ENCODE measurements at regions not wholly inside any gene's neighbourhood (a gene's known extent, or its start where the extent isn't known, plus 50 kb on each side); places are given as distances from the start of the nearest gene placed in this dataset.
"Not testable (repeated sequence)": the region's sequence is repeated elsewhere in the genome, so short reads cannot be mapped to it uniquely, and the experiment has no call there.

DNA sequence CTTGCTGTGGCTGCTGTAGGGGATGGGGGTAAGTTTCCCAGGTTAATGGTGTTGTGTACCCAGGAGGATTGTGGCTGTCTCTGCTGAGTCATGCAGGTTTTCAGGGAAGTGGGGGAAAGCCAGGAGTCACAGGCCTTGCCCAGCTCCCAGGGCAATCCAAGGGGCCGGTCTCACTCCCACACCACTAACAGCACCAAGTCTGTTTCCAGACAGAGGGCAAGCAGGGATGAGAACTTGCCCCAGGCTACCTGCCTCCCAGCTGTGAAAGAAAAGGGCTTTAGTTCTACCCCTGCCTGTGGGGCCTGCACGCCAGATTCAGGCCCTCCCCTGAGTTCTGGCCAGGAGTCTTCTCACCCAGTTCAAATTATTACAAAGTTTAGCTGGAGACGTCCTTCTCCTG, 579.8 kb upstream of the ST8SIA4 start:
- no peak for DNase-seq (ENCODE audit: low read depth)

DNA sequence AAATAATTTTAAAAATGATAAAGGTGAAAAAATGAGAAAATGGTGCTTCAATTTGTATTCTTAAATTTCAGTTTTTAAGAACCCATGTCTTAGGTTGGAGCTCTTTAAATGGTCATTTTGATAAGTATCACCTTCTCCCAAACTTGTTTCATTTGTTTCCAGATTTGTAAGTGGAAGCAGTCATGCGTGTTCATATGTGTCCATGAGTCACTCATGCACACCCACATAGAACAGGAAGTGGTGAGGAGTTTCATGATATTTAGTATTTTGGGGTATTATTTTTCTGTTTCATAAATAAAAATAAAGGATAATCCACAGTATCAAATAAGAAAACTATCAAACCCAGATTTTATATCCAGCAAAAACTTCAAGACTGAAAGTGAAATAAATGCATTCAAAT, 570.4 kb upstream of the ST8SIA4 start:
- peak; percentile 17 for DNase-seq (ENCODE audit: low read depth)

DNA sequence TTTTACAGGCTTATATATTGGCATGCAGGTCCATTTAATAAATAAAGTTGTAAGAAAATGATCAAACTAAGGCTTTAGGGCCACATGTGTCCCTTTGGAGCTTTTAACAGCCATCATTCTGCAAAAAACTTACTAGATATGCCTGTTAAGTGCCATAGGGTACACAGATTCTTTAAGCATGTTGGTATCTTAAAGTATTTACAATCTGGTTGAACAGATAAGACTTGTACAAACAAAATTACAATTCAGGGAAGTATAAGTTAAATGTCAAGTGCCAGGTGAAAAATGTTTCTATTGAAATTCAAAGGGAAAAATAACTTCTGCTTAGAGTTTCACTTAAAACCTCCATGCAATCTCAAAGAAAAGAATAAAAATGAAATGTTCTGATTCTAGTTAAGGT, 558.4 kb upstream of the ST8SIA4 start:
- no peak for DNase-seq (ENCODE audit: low read depth)

DNA sequence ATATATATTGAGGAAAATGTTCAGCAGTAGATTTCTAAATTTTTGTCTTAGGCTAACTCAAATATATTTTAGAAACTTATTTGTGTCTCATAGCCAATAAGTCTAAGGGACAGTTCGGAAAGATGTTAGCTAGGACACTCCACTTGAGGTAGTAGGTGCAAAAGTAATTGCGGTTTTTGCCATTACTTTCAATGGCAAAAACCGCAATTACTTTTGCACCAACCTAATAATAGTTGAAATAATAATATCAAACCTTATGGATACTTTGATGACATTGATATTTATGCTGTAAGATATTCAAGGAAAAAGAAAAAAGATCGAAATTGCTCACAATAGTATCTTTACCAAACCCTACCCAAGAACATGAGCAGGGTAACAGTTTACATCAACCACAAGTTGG, 555.5 kb upstream of the ST8SIA4 start:
- no peak for DNase-seq (ENCODE audit: low read depth)

DNA sequence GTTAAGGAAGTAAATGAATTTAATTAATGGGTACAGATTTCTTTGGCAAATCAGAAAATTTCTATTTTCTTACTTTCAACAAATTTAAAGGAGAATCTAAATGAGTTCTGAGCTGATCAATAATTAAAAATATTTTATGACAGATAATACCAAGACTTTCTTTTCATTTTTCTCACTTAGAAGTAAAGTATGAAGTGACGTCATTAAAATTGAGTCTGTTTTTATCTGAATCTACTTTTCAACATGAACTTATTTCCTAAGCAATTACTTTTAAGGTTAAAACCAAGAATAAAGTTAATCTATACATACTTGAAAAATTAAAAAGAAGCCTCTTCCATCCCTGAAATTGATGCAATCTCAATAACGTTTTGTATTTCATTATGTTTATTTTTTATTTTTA, 552.8 kb upstream of the ST8SIA4 start:
- DNase-seq (ENCODE audit: low read depth) = no peak

DNA sequence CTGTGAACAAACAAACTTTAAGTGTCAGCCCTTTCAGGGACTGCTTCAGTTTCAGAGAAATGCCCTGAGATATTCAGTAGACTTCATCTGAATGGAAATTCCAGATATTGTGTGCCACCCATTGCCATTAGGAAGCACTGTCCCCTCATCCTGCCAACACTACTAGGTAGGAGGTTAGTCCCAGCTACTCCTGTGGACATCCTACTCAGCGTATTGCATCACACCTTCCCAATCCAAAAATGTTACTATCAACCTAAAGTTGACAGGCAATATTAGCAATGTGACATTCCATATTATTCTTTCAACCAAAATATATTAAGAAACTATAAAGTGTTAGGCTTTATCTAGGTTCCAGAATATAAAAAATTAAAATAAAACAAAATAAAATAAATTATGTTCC, 552.0 kb upstream of the ST8SIA4 start:
- DNase-seq (ENCODE audit: low read depth) = no peak

DNA sequence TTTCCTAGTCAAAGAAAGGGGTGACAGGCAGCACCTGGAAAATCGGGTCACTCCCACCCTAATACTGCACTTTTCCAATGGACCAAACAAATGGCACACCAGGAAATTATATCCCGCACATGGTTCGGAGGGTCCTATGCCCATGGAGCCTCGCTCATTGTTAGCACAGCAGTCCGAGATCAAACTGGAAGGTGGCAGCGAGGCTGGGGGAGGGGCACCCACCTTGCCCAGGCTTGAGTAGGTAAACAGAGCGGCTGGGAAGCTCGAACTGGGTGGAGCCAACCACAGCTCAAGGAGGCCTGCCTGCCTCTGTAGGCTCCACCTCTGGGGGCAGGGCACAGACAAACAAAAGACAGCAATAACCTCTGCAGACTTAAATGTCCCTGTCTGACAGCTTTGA, 539.2 kb upstream of the ST8SIA4 start:
- not testable (repeated sequence) for DNase-seq (ENCODE audit: low read depth)

DNA sequence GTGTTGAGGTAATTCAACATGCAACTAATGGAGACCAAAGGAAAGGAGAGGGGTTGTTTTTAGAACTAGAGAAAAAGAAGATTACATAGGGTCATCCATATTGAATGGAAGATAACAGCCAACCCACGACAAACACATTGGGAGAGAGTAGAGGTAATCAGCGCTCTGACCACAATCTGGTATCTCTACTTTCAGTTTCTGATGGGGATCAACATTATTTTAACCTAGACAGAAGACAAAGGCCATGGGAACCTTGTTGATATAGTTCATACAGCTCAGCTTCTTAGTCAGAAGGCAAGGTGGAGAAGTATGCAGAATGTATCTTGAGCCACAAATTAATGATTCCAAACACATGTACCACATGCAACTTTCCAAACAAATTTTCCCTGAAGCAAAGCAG, 537.1 kb upstream of the ST8SIA4 start:
- DNase-seq (ENCODE audit: low read depth) = no peak

DNA sequence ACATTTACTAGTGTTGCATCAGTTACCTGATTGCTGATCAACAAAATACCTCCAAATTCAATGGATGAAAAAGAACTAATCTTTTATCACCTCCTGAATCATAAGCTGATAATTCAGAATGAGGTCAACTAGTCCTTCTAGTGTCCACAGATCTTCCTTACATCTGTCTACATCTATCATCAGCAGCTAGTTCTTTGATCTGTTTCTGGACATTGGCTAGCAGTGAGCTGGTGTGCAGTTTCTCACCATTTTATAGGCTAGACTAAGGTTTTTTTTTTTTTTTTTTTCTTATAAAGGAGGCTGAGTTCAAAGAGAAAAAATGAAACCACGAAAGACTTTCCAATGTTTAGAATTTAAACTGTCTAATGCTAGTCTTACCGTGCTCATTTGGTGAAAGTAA, 534.3 kb upstream of the ST8SIA4 start:
- DNase-seq (ENCODE audit: low read depth) = no peak

DNA sequence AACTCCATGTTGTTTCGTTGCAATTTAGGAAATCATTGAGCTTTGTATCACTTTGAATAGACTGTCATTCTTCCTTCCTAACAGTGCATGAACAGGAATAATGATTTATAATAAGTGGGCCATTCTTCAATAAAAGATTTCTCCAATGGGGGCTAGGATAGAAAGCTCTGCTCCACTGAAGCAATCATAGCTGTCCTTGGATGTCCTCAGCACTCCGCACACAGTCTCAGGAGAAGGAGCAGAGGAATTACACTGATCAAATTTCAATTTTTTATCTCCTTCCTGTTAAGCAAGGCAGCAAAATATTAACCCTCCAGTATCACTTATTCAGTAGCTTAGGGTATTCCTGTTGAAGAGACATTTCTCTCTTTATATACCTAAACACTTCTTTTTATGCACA, 532.7 kb upstream of the ST8SIA4 start:
- DNase-seq (ENCODE audit: low read depth) = no peak

DNA sequence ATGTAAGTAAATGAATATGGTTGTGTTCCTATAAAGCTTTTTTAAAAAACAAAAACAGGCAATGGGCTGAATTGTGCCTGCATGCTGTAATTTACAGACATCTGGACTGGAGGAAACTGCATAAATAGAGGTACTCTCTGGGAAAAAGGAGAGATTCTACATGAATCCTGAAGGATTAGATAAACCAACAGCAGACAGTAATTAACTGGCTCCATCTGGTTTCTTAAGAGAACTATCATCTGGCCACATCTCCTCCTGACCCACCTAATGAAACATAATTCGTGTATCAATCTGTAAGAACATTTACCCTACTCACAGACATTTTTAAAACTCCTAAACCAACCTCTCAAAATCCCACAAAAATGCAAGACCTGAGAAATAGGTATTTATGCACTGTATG, 528.1 kb upstream of the ST8SIA4 start:
- DNase-seq (ENCODE audit: low read depth) = no peak

DNA sequence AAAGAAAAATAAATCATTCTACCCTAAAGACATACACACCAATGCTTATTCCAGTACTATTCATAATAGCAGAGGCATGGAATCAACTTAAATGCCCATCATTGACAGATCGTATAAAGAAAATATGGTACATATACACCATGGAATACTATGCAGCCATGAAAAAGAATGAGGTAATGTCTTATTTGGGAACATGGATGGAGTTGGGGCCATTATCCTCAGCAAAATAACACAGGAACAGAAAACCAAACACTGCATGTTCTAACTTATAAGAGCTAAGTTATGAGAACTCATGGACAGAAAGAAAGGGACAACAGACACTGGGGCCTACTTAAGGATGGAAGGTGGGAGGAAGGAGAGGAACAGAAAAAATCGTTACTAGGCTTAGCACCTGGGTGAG, 527.5 kb upstream of the ST8SIA4 start:
- no peak for DNase-seq (ENCODE audit: low read depth)

DNA sequence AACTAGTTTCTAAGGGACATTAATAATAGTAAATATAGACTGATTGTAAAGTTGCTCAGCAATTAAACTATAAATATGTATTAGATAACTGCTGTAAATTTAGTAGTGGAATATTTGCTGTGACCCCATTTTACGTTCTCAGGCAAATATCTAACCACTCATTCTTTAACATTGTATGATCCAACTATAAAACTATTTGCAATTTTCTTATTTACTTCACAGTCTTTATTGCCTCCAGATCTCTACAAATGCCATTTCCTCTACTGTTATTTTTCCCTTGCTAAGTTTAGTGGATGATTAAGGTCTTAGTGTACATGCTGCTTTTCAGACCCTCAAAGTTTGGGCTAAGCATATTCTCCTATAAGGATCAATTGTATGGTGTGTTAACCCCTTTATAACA, 526.2 kb upstream of the ST8SIA4 start:
- peak; percentile 23 for DNase-seq (ENCODE audit: low read depth)

DNA sequence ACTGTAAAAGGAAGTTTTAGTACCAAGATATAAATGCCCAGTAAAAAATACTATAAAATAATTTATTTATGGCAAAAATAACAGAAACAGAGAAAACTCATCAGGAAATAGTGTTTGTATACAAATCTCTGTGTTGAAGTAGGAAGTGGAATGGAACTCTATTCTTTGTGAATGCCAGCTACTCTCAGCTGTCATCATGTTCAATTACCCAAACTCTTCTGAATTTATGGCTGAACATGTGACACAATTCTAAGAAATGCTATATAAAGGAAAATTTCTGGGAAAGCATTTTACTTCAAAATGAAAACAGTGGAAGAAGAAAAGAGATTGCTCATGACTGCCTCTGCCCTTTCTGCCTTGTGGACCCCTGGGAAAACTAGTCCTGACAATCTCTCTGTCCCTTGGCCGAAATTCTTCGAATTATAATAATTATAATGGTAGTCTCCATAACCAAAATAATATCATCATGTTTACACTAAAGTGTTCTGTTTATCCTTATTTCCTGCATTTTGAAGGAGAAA, 522.3 kb upstream of the ST8SIA4 start:
- DNase-seq (ENCODE audit: low read depth) = no peak

DNA sequence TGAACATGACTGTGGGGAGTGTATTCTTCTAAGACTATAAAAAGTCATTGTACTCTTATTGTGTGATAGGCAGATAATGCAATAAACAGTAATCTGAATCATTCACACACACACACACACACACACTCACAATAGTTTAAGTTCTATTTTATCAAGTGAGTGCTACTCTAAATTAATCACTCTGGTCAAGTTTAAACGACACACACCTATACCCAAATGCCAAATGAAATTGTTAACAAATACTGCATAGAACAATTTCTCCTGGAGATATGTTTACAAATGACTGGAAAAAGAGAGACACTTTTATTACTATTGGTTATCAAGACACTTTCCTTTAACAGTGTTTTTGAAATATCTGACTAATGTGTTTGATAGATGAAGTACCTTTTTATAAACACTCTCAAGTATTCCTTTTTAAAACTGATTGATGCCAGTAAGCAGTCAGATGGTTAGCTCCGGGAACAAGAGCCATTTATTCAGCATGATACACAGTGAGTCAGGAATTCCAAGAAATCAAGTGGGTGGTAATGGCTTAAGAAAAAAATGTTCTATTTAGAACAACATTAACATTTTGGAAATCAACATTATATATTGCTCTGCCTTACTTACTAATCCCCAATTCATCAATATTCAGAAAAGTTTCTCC, 521.6 kb upstream of the ST8SIA4 start:
- DNase-seq (ENCODE audit: low read depth) = peak; percentile 58

DNA sequence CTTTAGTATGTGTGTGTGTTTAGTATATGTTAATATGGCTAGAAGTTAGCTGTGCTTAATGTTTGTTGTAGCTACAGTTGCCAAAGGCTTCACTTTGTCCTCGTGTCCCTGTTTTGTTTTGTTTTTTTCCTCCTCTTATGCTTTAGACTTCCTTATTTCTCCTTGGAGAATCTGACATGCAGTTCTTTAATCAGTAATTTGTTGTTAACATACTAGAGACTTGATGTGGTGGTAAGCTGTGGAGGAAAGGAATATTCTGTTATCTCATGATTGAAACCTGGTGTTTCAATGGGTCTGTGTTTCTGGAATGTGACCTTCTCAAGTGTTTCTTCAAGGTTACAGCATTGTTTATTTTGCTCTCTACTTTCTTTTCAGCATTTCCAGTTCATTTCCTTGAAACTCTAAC, 515.6 kb upstream of the ST8SIA4 start:
- DNase-seq (ENCODE audit: low read depth) = no peak

DNA sequence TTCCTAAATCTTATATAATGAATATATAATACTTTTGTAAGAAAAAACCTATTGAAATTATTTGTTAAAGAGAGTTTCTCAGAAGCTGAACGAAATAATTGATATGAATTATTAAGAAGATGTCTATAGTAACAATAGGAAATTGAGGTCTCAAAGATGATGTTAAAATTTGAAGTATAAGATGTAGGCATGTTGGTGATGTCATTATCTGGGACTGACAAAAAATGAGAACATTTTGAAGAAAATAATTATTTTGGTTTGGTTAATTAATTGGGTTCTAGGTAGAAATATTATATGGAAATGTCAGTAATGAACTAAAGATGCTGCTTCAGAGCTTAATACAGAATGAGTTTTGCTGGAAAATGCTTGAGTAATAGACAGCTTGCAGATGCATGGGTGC, 501.4 kb upstream of the ST8SIA4 start:
- DNase-seq (ENCODE audit: low read depth) = no peak

DNA sequence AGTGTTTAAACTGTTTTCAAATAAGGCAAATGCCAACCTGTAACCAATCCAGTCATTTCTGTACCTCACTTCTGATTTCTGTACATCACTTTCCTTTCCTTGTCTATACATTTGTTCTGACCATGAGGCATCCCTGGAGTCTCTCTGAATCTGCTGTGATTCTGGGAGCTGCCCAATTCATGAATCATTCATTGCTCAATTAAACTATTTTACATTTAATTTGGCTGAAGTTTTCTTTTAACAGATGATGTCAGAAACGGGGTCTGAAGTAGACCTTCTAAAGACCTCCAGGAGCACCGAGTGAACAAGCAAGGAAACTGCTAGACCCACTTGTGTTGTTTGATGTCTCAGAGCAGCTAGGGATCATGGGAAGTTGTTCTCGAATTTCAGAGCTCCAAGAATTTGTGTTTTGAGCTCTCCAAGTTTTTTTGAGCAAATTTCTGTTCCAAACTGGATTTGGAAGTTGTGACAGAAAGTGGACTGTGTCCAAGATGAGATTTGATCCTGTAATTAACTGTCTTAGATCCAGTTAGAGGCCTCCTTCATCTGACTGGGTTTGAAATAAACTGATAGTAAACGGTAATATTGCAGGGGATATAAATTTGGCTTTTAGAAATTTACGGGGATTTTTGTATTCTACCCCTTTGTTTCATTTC, 490.8 kb upstream of the ST8SIA4 start:
- no peak for DNase-seq (ENCODE audit: low read depth)

DNA sequence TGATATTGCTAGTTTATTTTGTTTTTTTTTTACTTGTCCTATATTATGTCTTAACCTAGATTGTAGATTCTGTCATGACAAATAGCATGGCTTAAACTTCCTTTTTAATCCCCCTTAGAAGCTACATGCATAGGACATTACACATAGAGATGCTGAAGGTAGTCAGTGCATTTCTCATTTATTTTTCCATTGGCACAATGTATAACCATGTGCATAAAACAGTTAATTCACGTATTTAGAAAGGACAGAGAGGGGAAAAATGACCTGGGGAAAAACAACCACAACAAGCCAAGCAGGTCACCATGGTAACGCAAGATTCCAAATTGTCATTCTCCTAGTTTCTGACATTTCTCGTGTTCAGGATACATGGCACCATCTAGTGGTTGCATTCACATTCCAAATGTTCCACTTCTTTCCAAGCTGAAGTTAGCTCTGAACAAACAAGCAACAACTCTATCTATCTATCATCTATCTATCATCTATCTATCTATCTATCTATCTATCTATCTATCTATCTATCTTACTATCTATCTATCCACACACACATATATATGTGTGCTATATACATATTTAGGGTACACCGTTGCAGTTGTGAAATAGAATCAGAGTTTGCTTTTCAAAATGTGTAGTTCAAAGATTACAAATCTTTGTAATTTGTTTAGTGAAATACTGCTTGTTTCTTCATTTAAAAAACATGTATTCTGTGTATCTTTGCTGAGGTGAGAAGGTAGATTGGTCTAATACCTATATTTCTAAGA, 487.2 kb upstream of the ST8SIA4 start:
- peak; percentile 65 for DNase-seq (ENCODE audit: low read depth)

DNA sequence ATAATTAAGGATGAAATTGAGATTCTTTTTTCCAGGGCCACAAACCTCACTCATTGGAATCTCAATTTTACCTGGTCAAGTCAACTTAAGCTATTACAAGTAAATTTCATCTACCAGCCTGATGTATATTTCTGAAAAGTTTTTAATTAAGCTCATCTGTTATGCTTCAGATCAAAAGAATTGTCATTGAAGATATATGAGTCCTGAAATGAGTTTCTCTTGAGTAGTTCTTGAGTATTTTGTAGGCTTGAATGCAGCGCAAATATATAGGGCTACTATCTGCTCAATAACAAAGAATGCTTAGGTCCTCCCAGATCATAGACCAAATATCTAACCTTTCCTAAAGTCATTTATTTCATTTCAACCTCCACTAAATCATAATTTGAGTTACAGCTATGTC, 482.2 kb upstream of the ST8SIA4 start:
- no peak for DNase-seq (ENCODE audit: low read depth)

DNA sequence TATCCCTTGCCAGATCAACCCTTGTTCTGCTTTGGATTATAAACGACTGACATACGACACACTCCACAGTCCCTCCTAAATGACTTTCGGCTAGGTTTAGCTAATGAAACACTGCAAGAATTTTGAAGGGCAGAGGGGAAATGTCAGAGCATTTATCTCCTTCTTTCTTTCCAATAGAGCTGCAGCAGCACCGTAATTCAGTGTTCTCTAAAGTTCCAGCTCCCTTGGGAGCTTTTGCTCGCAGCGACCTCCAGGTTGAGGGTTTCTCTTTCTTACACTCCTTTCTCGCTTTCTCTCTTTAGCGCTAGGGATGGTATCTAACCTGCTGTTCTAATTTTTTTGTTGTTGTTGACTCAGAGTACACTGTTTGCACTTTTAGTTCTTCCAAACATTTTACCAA, 467.1 kb upstream of the ST8SIA4 start:
- DNase-seq (ENCODE audit: low read depth) = no peak

DNA sequence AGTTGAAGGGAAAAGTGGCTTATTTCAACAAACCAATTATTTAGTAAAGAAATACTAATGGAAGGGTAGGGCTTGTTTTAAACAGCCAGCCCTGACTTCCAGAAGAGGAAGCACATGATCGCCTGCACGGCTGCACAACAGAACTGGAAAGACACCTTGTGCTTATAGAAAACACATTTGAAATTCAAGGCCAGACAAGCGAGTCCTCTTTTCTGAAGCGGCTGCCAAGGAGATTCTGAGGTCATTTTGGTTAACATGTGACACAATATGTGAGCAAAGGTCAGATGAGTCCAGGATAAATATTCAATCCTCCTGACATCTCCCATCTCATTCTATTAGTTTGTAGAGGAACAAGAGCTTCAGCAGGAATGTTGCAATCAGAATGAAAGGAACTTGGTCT, 461.4 kb upstream of the ST8SIA4 start:
- DNase-seq (ENCODE audit: low read depth) = no peak

DNA sequence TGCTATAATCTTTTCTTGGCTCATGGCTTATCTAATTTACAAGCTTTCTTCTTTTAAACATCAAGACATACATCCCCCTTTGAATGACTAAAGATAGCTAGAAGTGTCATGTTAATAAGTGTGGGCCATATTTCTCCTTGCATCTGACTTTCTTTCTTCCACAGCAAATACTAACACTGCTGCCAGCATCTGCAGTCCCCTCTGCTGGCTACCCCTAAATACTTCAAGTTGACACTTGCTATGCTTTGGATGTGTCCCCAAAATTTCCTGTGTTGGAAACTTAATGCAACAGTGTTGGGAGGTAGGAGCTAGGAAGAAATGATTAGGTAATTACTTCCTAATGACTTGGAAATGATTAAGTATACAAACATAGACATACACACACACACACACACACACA, 459.0 kb upstream of the ST8SIA4 start:
- DNase-seq (ENCODE audit: low read depth) = no peak

Data from iris pigment epithelial cell (primary cell).